ENCODE measurements at regions not wholly inside any gene's neighbourhood (a gene's known extent, or its start where the extent isn't known, plus 50 kb on each side); places are given as distances from the start of the nearest gene placed in this dataset.

- 5% methylated on average over 7 of the region's 7 CpGs for WGBS (ENCODE audit: insufficient coverage, low coverage, missing lambda C conversion rate)
- BruUV-seq (replicated peaks) = no TSS peak
- no peak overlapping the region for H3K27ac ChIP-seq (ENCODE audit: extremely low read depth, low read depth, low read length)
- H3K36me3 ChIP-seq (ENCODE audit: control insufficient read depth, insufficient read depth, low read length) = no peaks in the 10 kb centered on the region
- H4K20me1 ChIP-seq (replicated peaks; ENCODE audit: control insufficient read depth, insufficient read depth, low read length) = no peaks in the 10 kb centered on the region
- H3K9me3 ChIP-seq (replicated peaks; ENCODE audit: control insufficient read depth, insufficient read depth, low read depth, low read length) = no peaks in the 10 kb centered on the region
- ChIA-PET CTCF (ENCODE audit: low intra/inter-chr PET ratio) (no interaction called here), POLR2A (interaction anchor here (1.2 kb wide), 1 partner anchor 14 kb away, joined by 3 read pairs; no protein-coding TSS in a partner anchor)
- no peaks in the 10 kb centered on the region for H3K9me1 ChIP-seq (ENCODE audit: control insufficient read depth, insufficient read depth, low read length)
- no peak for TF ChIP-seq ZBTB17 (CRISPR knock-in tag; IDR thresholded peaks at IDR 0.05)
- no peak for TF ChIP-seq SRSF7 (optimal IDR thresholded peaks at IDR 0.05; ENCODE audit: low read depth, low read length)
- no peak for TF ChIP-seq SMARCA5 (IDR thresholded peaks at IDR 0.05)
- TF ChIP-seq HDAC8 (tag; IDR thresholded peaks at IDR 0.05) = no peak
- no peak for TF ChIP-seq ATF3 (IDR thresholded peaks at IDR 0.05)
- TF ChIP-seq ATF3 (CRISPR knock-in tag; conservative IDR thresholded peaks at IDR 0.05) = no peak
- TF ChIP-seq STAT5A (IDR thresholded peaks at IDR 0.05; ENCODE audit: borderline replicate concordance, low read length) = no peak
- TF ChIP-seq SPI1 (IDR thresholded peaks at IDR 0.05; ENCODE audit: borderline replicate concordance, low read depth, low read length) = no peak
- TF ChIP-seq ZNF212 (CRISPR knock-in tag; IDR thresholded peaks at IDR 0.05) = no peak
- TF ChIP-seq MYC (IDR thresholded peaks at IDR 0.05; ENCODE audit: low read depth, low read length) = no peak
- TF ChIP-seq MYC (CRISPR knock-in tag; IDR thresholded peaks at IDR 0.05; ENCODE audit: borderline replicate concordance, low read depth) = no peak
- TF ChIP-seq TFAP4 (CRISPR knock-in tag; IDR thresholded peaks at IDR 0.05; ENCODE audit: borderline replicate concordance) = no peak
- H3K79me2 ChIP-seq (ENCODE audit: control insufficient read depth, insufficient read depth, low read length) = no peaks in the 10 kb centered on the region
- peaks cover 0 to 4% of the 10 kb centered on the region in 2 experiments; a peak in 1 of 5 replicates for H3K27me3 ChIP-seq (ENCODE audit: control insufficient read depth in 2 of 2, insufficient read depth in 2 of 2, low read length in 2 of 2)
- H2AFZ ChIP-seq (ENCODE audit: low read depth, low read length) = no peak overlapping the region
- no peak overlapping the region for H3K4me2 ChIP-seq (ENCODE audit: insufficient read depth, low read length)
- H3K4me3 ChIP-seq = no peak overlapping the region
- no peak for DNase-seq (ENCODE audit: extremely low read depth in 1 of 4, low spot score in 3 of 4)
- FAIRE-seq = no peak
- no peaks in the 10 kb centered on the region for H3K4me1 ChIP-seq (replicated peaks in 1 of 2; ENCODE audit: control insufficient read depth in 2 of 2, insufficient read depth in 2 of 2, low read length in 2 of 2)
- in situ Hi-C loops (cut with MboI) (no loop called here), intact Hi-C loops (cut with micrococcal nuclease) (no loop called here)
- no peak overlapping the region for H3K9ac ChIP-seq (ENCODE audit: insufficient read depth in 1 of 2, low read depth in 2 of 2, low read length in 2 of 2)
- ATAC-seq = no peak
These were observed 119.0 kb downstream of the FZD1 start for GRCh38 chr7:91383053-91383904.
